Upper lobe of right lung (tissue), 1 donor: ENCODE measurements at regions not wholly inside any gene's neighbourhood (a gene's known extent, or its start where the extent isn't known, plus 50 kb on each side); places are given as distances from the start of the nearest gene placed in this dataset.

Source experiments
- ATAC-seq: fragments of 200-7000 bp; cut with Tn5 transposase; one replicate; pipeline ENCODE4 v1.9.1; 2020; ENCODE audit warnings: mild to moderate bottlenecking, moderate library complexity
- DNase-seq: peaks from one replicate; pipeline ENCODE4 v3.0.0-alpha.2; 2020
- H3K27ac ChIP-seq: fragments of 200-600 bp; one replicate; pipeline ENCODE4 v1.8.0; 2022
- H3K27me3 ChIP-seq: fragments of 200-600 bp; one replicate; pipeline ENCODE4 v1.8.0; 2022; ENCODE audit warnings: mild to moderate bottlenecking
- H3K36me3 ChIP-seq: fragments of 200-600 bp; one replicate; pipeline ENCODE4 v1.8.0; 2022
- H3K4me1 ChIP-seq: fragments of 200-600 bp; one replicate; pipeline ENCODE4 v1.8.0; 2022
- H3K4me3 ChIP-seq: fragments of 200-600 bp; one replicate; pipeline ENCODE4 v1.8.0; 2022; ENCODE audit warnings: mild to moderate bottlenecking
- H3K9me3 ChIP-seq: fragments of 200-600 bp; one replicate; pipeline ENCODE4 v1.8.0; 2022
- intact Hi-C: fragments of 100-400 bp; cut with DNase I; formaldehyde crosslinking; loops from one replicate; pipeline ENCODE4 v1.11.0; 2022
- TF ChIP-seq, protein P1 (sequence below): fragments of 200-600 bp; IDR thresholded peaks from one replicate; pipeline ENCODE4 v1.8.0; 2022; ENCODE audit warnings: antibody characterized with exemption
- donor health status: DM: no; HTN: yes; CAD: no; lungs with severe emphysema.

DNA sequence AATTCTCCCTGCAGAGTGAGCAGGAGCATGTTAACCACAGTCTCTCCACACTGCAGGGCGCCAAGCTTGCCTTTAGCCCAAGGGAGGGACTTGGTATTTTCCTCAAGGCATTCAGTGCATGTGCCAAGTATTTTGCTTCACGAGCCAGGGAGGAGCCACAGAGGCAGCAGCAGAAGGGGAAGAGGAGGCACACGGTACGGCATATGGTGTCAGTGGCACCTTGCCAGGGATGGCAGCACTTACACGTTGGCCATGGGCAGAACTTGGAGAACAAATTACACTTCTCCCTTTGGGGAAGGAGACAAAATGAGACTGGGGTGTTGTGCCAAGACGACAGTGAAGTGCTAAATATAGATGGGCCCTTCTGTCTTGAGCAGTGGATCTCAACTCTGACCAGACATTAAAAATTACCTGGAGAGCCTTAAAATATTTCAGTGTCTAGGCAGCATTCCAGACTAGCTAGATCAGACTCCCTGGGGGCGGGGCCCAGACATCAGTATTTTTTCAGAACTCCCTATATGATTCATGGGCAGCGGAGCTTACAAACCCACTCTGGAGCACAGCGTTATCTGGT, 155.8 kb downstream of the DRD1 start:
- H3K4me1 ChIP-seq = no peaks in the 10 kb centered on the region
- H3K27me3 ChIP-seq = no peaks in the 10 kb centered on the region
- ATAC-seq (no peak), DNase-seq (no peak)
- H3K4me3 ChIP-seq = no peak overlapping the region
- TF ChIP-seq, protein P1, sequence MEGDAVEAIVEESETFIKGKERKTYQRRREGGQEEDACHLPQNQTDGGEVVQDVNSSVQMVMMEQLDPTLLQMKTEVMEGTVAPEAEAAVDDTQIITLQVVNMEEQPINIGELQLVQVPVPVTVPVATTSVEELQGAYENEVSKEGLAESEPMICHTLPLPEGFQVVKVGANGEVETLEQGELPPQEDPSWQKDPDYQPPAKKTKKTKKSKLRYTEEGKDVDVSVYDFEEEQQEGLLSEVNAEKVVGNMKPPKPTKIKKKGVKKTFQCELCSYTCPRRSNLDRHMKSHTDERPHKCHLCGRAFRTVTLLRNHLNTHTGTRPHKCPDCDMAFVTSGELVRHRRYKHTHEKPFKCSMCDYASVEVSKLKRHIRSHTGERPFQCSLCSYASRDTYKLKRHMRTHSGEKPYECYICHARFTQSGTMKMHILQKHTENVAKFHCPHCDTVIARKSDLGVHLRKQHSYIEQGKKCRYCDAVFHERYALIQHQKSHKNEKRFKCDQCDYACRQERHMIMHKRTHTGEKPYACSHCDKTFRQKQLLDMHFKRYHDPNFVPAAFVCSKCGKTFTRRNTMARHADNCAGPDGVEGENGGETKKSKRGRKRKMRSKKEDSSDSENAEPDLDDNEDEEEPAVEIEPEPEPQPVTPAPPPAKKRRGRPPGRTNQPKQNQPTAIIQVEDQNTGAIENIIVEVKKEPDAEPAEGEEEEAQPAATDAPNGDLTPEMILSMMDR = no peak
- H3K9me3 ChIP-seq = no peaks in the 10 kb centered on the region
- no peak overlapping the region for H3K27ac ChIP-seq
- intact Hi-C loops = no loop called here
- no peaks in the 10 kb centered on the region for H3K36me3 ChIP-seq

- Histone ChIP-seq H3K9me3 (no peaks in the 10 kb centered on the region), H3K36me3 (no peaks in the 10 kb centered on the region), H3K27ac (no peak overlapping the region), H3K4me3 (no peak overlapping the region), H3K4me1 (no peaks in the 10 kb centered on the region), H3K27me3 (no peaks in the 10 kb centered on the region)
- DNase-seq (no peak), ATAC-seq (no peak)
- TF ChIP-seq, protein P1 = no peak
- intact Hi-C loops = no loop called here
Measured at GRCh38 chr5:175286981-175287380, 157.0 kb downstream of the DRD1 start.

DNA sequence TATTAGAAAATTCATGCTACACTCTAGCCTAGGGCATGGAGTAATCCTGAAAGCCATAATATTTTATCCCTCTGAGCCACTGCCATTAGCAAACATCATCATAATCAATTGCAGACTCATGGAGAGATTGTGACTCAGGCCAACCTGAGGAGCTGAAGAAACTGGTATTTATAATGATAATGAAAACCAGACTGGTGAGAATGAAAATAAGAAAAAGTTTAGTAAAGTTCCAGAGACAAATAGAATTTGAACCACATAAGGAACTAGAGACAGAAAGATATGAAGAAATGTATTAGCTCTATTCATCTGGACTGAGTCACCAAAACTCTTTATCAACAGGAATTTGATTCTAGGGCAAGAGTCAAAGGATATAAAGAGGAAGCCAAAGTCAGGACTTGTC, 158.7 kb downstream of the DRD1 start:
- Histone ChIP-seq H3K27ac (no peak overlapping the region), H3K4me3 (no peak overlapping the region), H3K9me3 (no peaks in the 10 kb centered on the region), H3K4me1 (no peaks in the 10 kb centered on the region), H3K27me3 (no peaks in the 10 kb centered on the region), H3K36me3 (no peaks in the 10 kb centered on the region)
- intact Hi-C loops = no loop called here
- DNase-seq (no peak), ATAC-seq (no peak)
- TF ChIP-seq, protein P1 = no peak

GRCh38 chr5:175284806-175285205, 159.2 kb downstream of the DRD1 start:
- TF ChIP-seq, protein P1 = no peak
- no peak for ATAC-seq
- intact Hi-C loops = no loop called here
- Histone ChIP-seq H3K4me3 (no peak overlapping the region), H3K27ac (no peak overlapping the region), H3K36me3 (no peaks in the 10 kb centered on the region), H3K27me3 (no peaks in the 10 kb centered on the region), H3K9me3 (no peaks in the 10 kb centered on the region), H3K4me1 (no peaks in the 10 kb centered on the region)
- DNase-seq = no peak

GRCh38 chr5:175282611-175283225, 161.3 kb downstream of the DRD1 start:
- no peaks in the 10 kb centered on the region for H3K9me3 ChIP-seq
- DNase-seq = no peak
- intact Hi-C loops = no loop called here
- no peaks in the 10 kb centered on the region for H3K36me3 ChIP-seq
- peaks cover 6% of the 10 kb centered on the region for H3K27me3 ChIP-seq
- no peak overlapping the region for H3K4me3 ChIP-seq
- TF ChIP-seq, protein P1 = no peak
- no peak overlapping the region for H3K27ac ChIP-seq
- ATAC-seq = no peak
- no peaks in the 10 kb centered on the region for H3K4me1 ChIP-seq
